IgD-negative memory B cell (primary cell): ENCODE measurements at regions not wholly inside any gene's neighbourhood (a gene's known extent, or its start where the extent isn't known, plus 50 kb on each side); places are given as distances from the start of the nearest gene placed in this dataset.

Source experiments
- H3K27ac Mint-ChIP-seq, 3 donors: one replicate each; pipeline ENCODE4 v1.8.0; 2020 to 2022; ENCODE audit warnings: mild to moderate bottlenecking in 3 of 3, mixed read lengths in 3 of 3, moderate library complexity in 1 of 3
- H3K27me3 Mint-ChIP-seq: one replicate; pipeline ENCODE4 v1.8.0; 2021; ENCODE audit warnings: mixed read lengths
- H3K36me3 Mint-ChIP-seq: one replicate; pipeline ENCODE4 v1.8.0; 2020; ENCODE audit warnings: mild to moderate bottlenecking, mixed read lengths
- H3K4me1 Mint-ChIP-seq, 3 donors: one replicate each; pipeline ENCODE4 v1.8.0; 2020 to 2022; ENCODE audit warnings: mixed read lengths in 3 of 3, mild to moderate bottlenecking in 1 of 3
- H3K4me3 Mint-ChIP-seq, 4 donors: one replicate each; pipeline ENCODE4 v1.8.0; 2020 to 2022; ENCODE audit warnings: mild to moderate bottlenecking in 4 of 4, mixed read lengths in 4 of 4, moderate library complexity in 3 of 4
- H3K9me3 Mint-ChIP-seq, 3 donors: one replicate each; pipeline ENCODE4 v1.8.0; 2020 to 2021; ENCODE audit warnings: mixed read lengths in 3 of 3, mild to moderate bottlenecking in 1 of 3

DNA sequence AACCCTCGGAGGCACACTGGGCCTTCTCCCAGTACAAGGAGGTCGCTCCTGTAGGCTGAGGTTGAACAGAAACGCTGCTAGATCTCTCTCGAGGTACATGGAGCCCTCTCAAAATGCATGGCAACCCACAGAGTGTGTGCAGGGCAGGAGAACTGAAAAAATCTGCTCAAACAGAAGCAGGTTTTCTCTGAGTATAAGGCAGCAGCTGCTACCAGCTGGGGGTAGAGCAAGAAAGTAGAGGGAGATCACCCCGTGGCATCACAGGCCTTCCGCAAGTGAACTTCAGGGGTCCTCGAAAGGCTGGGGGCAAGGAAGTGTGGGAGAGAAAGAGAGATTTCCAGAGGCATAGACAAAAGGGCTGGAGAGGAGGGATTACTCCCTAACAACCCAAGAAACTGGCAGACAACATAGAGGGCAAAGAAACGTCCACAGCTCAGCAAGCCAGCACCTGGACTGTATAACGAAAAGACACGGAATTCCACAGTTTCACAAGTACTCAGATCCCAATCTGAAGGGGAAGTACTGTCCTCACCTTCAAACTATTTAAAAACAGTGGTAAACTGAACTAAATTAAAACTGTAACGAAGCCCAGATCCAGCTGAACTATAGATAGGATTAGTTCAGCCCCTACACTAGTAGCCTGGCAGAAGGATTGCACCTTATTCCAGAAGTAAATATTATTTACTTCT, 299.2 kb downstream of the IPMK start:
- Mint-ChIP-seq H3K27ac (no peak overlapping the region), H3K4me1 (no peaks in the 10 kb centered on the region), H3K27me3 (peaks cover 3% of the 10 kb centered on the region), H3K36me3 (no peaks in the 10 kb centered on the region), H3K9me3 (peaks cover 0 to 5% (median 1%) of the 10 kb centered on the region in 3 donors), H3K4me3 (no peak overlapping the region)

- Mint-ChIP-seq H3K4me1 (no peaks in the 10 kb centered on the region), H3K4me3 (no peak overlapping the region), H3K36me3 (no peaks in the 10 kb centered on the region), H3K9me3 (peaks cover 0 to 8% (median 1%) of the 10 kb centered on the region in 3 donors), H3K27me3 (peaks cover 2% of the 10 kb centered on the region), H3K27ac (no peak overlapping the region)
Observed at GRCh38 chr10:57964351-57964750, 303.3 kb downstream of the IPMK start.

- Mint-ChIP-seq H3K4me3 (no peak overlapping the region), H3K4me1 (no peaks in the 10 kb centered on the region), H3K36me3 (no peaks in the 10 kb centered on the region), H3K27ac (no peak overlapping the region), H3K9me3 (peaks cover 0 to 8% (median 1%) of the 10 kb centered on the region in 3 donors), H3K27me3 (peaks cover 2% of the 10 kb centered on the region)
Observed at GRCh38 chr10:57963546-57963945, 304.1 kb downstream of the IPMK start.

GRCh38 chr10:57962839-57963238, 304.9 kb downstream of the IPMK start:
- H3K27ac Mint-ChIP-seq, result no peak overlapping the region
- no peaks in the 10 kb centered on the region for H3K4me1 Mint-ChIP-seq
- H3K4me3 Mint-ChIP-seq, result no peak overlapping the region
- H3K36me3 Mint-ChIP-seq, result no peaks in the 10 kb centered on the region
- H3K27me3 Mint-ChIP-seq, result peaks cover 2% of the 10 kb centered on the region
- peaks cover 0 to 8% (median 1%) of the 10 kb centered on the region in 3 donors for H3K9me3 Mint-ChIP-seq

DNA sequence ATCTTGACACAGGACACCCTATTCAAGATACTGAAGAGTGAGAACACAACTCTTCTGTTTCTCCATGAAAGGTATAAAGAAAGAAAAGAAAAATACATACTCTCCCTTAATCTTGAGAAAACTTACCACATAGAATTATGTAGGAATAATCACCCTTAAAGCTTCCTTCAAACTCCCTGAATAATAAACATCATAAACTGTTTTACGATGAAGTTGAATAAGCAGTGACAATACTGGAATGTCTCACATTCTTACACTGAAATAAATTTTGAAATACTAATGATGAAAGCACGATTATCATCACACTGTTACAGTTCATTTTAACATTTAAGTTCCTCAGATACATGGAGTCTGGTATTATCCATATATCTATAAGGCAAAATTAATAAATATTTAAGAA, 306.2 kb downstream of the IPMK start:
- peaks cover 2% of the 10 kb centered on the region for H3K27me3 Mint-ChIP-seq

GRCh38 chr10:57960406-57960805, 307.3 kb downstream of the IPMK start:
- Mint-ChIP-seq H3K4me3 (no peak overlapping the region), H3K27ac (no peak overlapping the region), H3K27me3 (peaks cover 2% of the 10 kb centered on the region), H3K36me3 (no peaks in the 10 kb centered on the region), H3K9me3 (peaks cover 0 to 3% (median 0%) of the 10 kb centered on the region in 3 donors), H3K4me1 (no peaks in the 10 kb centered on the region)

More for the DNA sequence above, 306.2 kb downstream of the IPMK start:
- Mint-ChIP-seq H3K4me3 (no peak overlapping the region), H3K27ac (no peak overlapping the region), H3K36me3 (no peaks in the 10 kb centered on the region), H3K9me3 (peaks cover 0 to 8% (median 0%) of the 10 kb centered on the region in 3 donors), H3K4me1 (no peaks in the 10 kb centered on the region)

- Mint-ChIP-seq H3K27me3 (peaks cover 2% of the 10 kb centered on the region), H3K4me3 (no peak overlapping the region)
Observed at GRCh38 chr10:57959318-57960006, 308.2 kb downstream of the IPMK start.

GRCh38 chr10:57955076-57955475, 312.6 kb downstream of the IPMK start:
- no peaks in the 10 kb centered on the region for H3K4me1 Mint-ChIP-seq

More at GRCh38 chr10:57959318-57960006, 308.2 kb downstream of the IPMK start:
- Mint-ChIP-seq H3K4me1 (no peaks in the 10 kb centered on the region), H3K36me3 (peaks cover 2% of the 10 kb centered on the region), H3K9me3 (peaks cover 0 to 3% (median 0%) of the 10 kb centered on the region in 3 donors), H3K27ac (no peak overlapping the region)

DNA sequence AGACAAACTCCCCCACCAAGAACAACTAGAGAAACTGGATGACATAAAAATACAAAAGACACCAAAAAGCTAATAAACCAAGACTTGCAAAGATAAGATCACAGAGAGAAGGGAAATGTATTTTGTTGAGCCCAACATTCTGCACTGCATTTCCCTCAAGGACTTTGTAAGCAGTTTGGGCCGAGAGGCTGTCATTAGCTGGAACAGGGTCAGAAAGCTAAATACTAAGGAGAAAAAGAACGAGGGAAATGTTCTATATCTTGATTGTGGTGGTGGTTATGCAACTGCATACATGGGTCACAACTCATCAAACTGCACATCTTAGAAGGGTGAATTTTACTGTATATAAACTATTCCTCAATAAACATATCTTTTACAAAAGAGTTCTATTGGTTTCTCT, 315.0 kb downstream of the IPMK start:
- Mint-ChIP-seq H3K4me3 (no peak overlapping the region), H3K27me3 (no peaks in the 10 kb centered on the region), H3K4me1 (no peaks in the 10 kb centered on the region)

More at GRCh38 chr10:57955076-57955475, 312.6 kb downstream of the IPMK start:
- no peaks in the 10 kb centered on the region for H3K9me3 Mint-ChIP-seq
- H3K27me3 Mint-ChIP-seq, result no peaks in the 10 kb centered on the region
- peaks cover 2% of the 10 kb centered on the region for H3K36me3 Mint-ChIP-seq
- H3K4me3 Mint-ChIP-seq, result no peak overlapping the region
- H3K27ac Mint-ChIP-seq, result no peak overlapping the region

GRCh38 chr10:57950442-57950974, 317.2 kb downstream of the IPMK start:
- Mint-ChIP-seq H3K27me3 (no peaks in the 10 kb centered on the region), H3K9me3 (no peaks in the 10 kb centered on the region), H3K4me1 (no peaks in the 10 kb centered on the region), H3K36me3 (peaks cover 2% of the 10 kb centered on the region), H3K27ac (no peak overlapping the region), H3K4me3 (no peak overlapping the region)

More for the DNA sequence above, 315.0 kb downstream of the IPMK start:
- no peak overlapping the region for H3K27ac Mint-ChIP-seq
- H3K9me3 Mint-ChIP-seq, result no peaks in the 10 kb centered on the region
- peaks cover 2% of the 10 kb centered on the region for H3K36me3 Mint-ChIP-seq

GRCh38 chr10:57948796-57949195, 318.9 kb downstream of the IPMK start:
- H3K36me3 Mint-ChIP-seq, result no peaks in the 10 kb centered on the region
- no peak overlapping the region for H3K27ac Mint-ChIP-seq
- no peaks in the 10 kb centered on the region for H3K27me3 Mint-ChIP-seq
- H3K9me3 Mint-ChIP-seq, result no peaks in the 10 kb centered on the region
- no peaks in the 10 kb centered on the region for H3K4me1 Mint-ChIP-seq
- no peak overlapping the region for H3K4me3 Mint-ChIP-seq

GRCh38 chr10:57946833-57947232, 320.9 kb downstream of the IPMK start:
- H3K4me3 Mint-ChIP-seq, result no peak overlapping the region
- H3K27ac Mint-ChIP-seq, result no peak overlapping the region
- no peaks in the 10 kb centered on the region for H3K36me3 Mint-ChIP-seq
- no peaks in the 10 kb centered on the region for H3K4me1 Mint-ChIP-seq
- H3K27me3 Mint-ChIP-seq, result no peaks in the 10 kb centered on the region
- H3K9me3 Mint-ChIP-seq, result peaks cover 0 to 3% (median 0%) of the 10 kb centered on the region in 3 donors

DNA sequence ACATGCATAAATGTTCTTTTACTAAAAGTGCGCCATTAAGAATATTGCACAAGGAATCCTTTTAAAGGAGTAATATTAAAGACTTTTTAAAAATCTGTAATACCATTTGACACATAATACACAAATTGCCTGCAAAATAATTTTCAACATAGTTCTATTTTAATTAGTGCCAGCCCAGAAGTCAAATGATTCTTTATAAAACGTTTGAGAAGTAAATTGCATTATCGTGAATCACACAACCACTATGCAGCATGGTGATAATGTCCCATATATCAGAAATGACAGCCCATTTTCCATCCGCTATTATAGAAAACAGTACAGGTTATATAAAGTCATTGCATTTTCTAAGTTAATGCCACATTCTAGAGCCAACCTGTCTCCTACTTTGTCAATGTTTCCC, 324.0 kb downstream of the IPMK start:
- no peaks in the 10 kb centered on the region for H3K36me3 Mint-ChIP-seq
- H3K27ac Mint-ChIP-seq, result no peak overlapping the region
- peaks cover 0 to 3% (median 0%) of the 10 kb centered on the region in 3 donors for H3K9me3 Mint-ChIP-seq
- H3K27me3 Mint-ChIP-seq, result no peaks in the 10 kb centered on the region
- H3K4me3 Mint-ChIP-seq, result no peak overlapping the region
- no peaks in the 10 kb centered on the region for H3K4me1 Mint-ChIP-seq

- Mint-ChIP-seq H3K27me3 (no peaks in the 10 kb centered on the region), H3K9me3 (peaks cover 1 to 8% (median 4%) of the 10 kb centered on the region in 3 donors), H3K27ac (no peak overlapping the region), H3K4me3 (no peak overlapping the region), H3K36me3 (no peaks in the 10 kb centered on the region), H3K4me1 (no peaks in the 10 kb centered on the region)
Observed at GRCh38 chr10:57925045-57925444, 342.6 kb downstream of the IPMK start.

DNA sequence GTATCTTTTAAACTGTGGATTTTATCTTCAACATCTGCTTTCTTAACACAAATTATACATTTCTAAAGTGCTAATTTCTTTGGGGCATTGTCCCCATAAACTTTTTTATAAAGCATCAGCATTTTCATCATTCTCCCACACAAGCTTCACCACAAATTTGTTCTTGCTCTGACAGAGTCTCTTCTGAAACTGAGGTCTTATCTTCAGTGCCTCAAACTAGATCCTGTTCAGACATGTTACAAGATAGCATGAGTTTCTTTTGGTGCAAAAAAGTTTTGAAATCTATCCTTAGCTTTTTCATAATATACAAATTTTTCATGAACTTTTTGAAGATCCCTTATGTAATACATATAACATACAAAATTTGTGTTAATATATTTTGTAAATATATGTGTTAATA, 346.6 kb downstream of the IPMK start:
- Mint-ChIP-seq H3K9me3 (peaks cover 0 to 4% (median 3%) of the 10 kb centered on the region in 3 donors), H3K36me3 (no peaks in the 10 kb centered on the region), H3K4me3 (no peak overlapping the region), H3K4me1 (no peaks in the 10 kb centered on the region), H3K27ac (no peak overlapping the region), H3K27me3 (no peaks in the 10 kb centered on the region)
